LNCAP (cell line): ENCODE measurements at regions not wholly inside any gene's neighbourhood (a gene's known extent, or its start where the extent isn't known, plus 50 kb on each side); places are given as distances from the start of the nearest gene placed in this dataset.

Source experiments
- CTCF ChIP-seq: fragments of 450-650 bp; IDR thresholded peaks from 2 replicates; pipeline ENCODE4 v1.5.1; 2017; ENCODE audit warnings: mild to moderate bottlenecking

GRCh38 chr5:133869519-133870335, 98.7 kb downstream of the C5orf15 start:
- TF ChIP-seq CTCF: peak; percentile 26; the same call in 1 of the 2 replicates

- peak; percentile 93 for TF ChIP-seq CTCF
These were observed 99.4 kb downstream of the C5orf15 start for GRCh38 chr5:133868946-133869518.

GRCh38 chr5:133867851-133868545, 100.4 kb downstream of the C5orf15 start:
- no peak for TF ChIP-seq CTCF

- TF ChIP-seq CTCF: no peak
These were observed 101.1 kb downstream of the C5orf15 start for GRCh38 chr5:133867341-133867740.

GRCh38 chr5:133866903-133867245, 101.6 kb downstream of the C5orf15 start:
- no peak for TF ChIP-seq CTCF

- TF ChIP-seq CTCF: no peak
These were observed 102.1 kb downstream of the C5orf15 start for GRCh38 chr5:133866160-133866902.

GRCh38 chr5:133865113-133865512, 103.3 kb downstream of the C5orf15 start:
- TF ChIP-seq CTCF: no peak
